Calu3 (cell line): ENCODE measurements at regions not wholly inside any gene's neighbourhood (a gene's known extent, or its start where the extent isn't known, plus 50 kb on each side); places are given as distances from the start of the nearest gene placed in this dataset.

Source experiments
- BruUV-seq: library from RNA; stranded (reverse); fragments of 400-500 nt; replicated peaks from 2 replicates; lab custom pipeline; 2021; lab: Mats Ljungman, UMichigan
- CTCF ChIA-PET: fragments of 300-600 bp; sonication (Branson Sonifier 250); formaldehyde crosslinking; loops from one replicate; lab custom pipeline; 2022; ENCODE audit warnings: antibody characterized with exemption; lab: Charles Lee
- DNase-seq: peaks from one replicate; pipeline ENCODE4 v3.0.0; 2022
- H3K27ac Mint-ChIP-seq: one replicate; pipeline ENCODE4 v1.8.0; 2022; ENCODE audit warnings: mixed read lengths; ENCODE audit not compliant: unreplicated experiment
- H3K27me3 Mint-ChIP-seq: one replicate; pipeline ENCODE4 v1.8.0; 2022; ENCODE audit warnings: mixed read lengths; ENCODE audit not compliant: unreplicated experiment
- H3K36me3 Mint-ChIP-seq: one replicate; pipeline ENCODE4 v1.8.0; 2022; ENCODE audit warnings: mild to moderate bottlenecking, moderate library complexity, mixed read lengths; ENCODE audit not compliant: insufficient read depth, unreplicated experiment
- H3K4me1 Mint-ChIP-seq: one replicate; pipeline ENCODE4 v1.8.0; 2022; ENCODE audit warnings: mild to moderate bottlenecking, low read depth, mixed read lengths; ENCODE audit not compliant: unreplicated experiment
- H3K4me3 Mint-ChIP-seq: one replicate; pipeline ENCODE4 v1.8.0; 2022; ENCODE audit warnings: mild to moderate bottlenecking, low read depth, moderate library complexity, mixed read lengths; ENCODE audit not compliant: unreplicated experiment
- H3K9me3 Mint-ChIP-seq: one replicate; pipeline ENCODE4 v1.8.0; 2022; ENCODE audit warnings: low read depth, mixed read lengths; ENCODE audit not compliant: unreplicated experiment
- CTCF ChIP-seq: fragments of 200-600 bp; IDR thresholded peaks from one replicate; pipeline ENCODE4 v1.8.0; 2022; ENCODE audit warnings: antibody characterized with exemption; ENCODE audit not compliant: unreplicated experiment
- intact Hi-C: fragments of 100-400 bp; cut with micrococcal nuclease; formaldehyde crosslinking; loops from one replicate; pipeline ENCODE4 v1.10.0; 2022; ENCODE audit not compliant: unreplicated experiment

- intact Hi-C loops = no loop called here
- peaks cover 55% of the 10 kb centered on the region for H3K27me3 Mint-ChIP-seq
- H3K27ac Mint-ChIP-seq = no peak overlapping the region
- no peak for TF ChIP-seq CTCF
- H3K4me1 Mint-ChIP-seq = no peaks in the 10 kb centered on the region
- no peaks in the 10 kb centered on the region for H3K9me3 Mint-ChIP-seq
- BruUV-seq = no TSS peak
- no peak overlapping the region for H3K4me3 Mint-ChIP-seq
- CTCF ChIA-PET = no interaction called here
- DNase-seq = no peak
- no peaks in the 10 kb centered on the region for H3K36me3 Mint-ChIP-seq
Measured at GRCh38 chr22:27080036-27080578, 422.7 kb downstream of the MIAT start.

GRCh38 chr22:27080863-27081262 lies 423.5 kb downstream of the MIAT start:
- TF ChIP-seq CTCF = no peak
- DNase-seq = no peak
- Mint-ChIP-seq H3K27ac (no peak overlapping the region), H3K27me3 (peaks cover 55% of the 10 kb centered on the region), H3K4me3 (no peak overlapping the region), H3K9me3 (no peaks in the 10 kb centered on the region), H3K36me3 (no peaks in the 10 kb centered on the region), H3K4me1 (no peaks in the 10 kb centered on the region)
- CTCF ChIA-PET = no interaction called here
- no TSS peak for BruUV-seq
- intact Hi-C loops = no loop called here

GRCh38 chr22:27083610-27084009 lies 426.2 kb downstream of the MIAT start:
- Mint-ChIP-seq H3K27ac (no peak overlapping the region), H3K4me1 (no peaks in the 10 kb centered on the region), H3K27me3 (peaks cover 53% of the 10 kb centered on the region), H3K36me3 (no peaks in the 10 kb centered on the region), H3K9me3 (no peaks in the 10 kb centered on the region), H3K4me3 (no peak overlapping the region)
- no peak for DNase-seq
- no TSS peak for BruUV-seq
- no peak for TF ChIP-seq CTCF
- CTCF ChIA-PET = no interaction called here
- intact Hi-C loops = no loop called here

GRCh38 chr22:27084130-27084529 lies 426.7 kb downstream of the MIAT start:
- no TSS peak for BruUV-seq

More at GRCh38 chr22:27084130-27084529, 426.7 kb downstream of the MIAT start:
- DNase-seq = no peak
- H3K36me3 Mint-ChIP-seq = no peaks in the 10 kb centered on the region
- no peak overlapping the region for H3K4me3 Mint-ChIP-seq
- H3K27ac Mint-ChIP-seq = no peak overlapping the region
- CTCF ChIA-PET = interaction anchor here (1.4 kb wide), 1 partner anchor 16 kb away, joined by 3 read pairs; no protein-coding TSS in a partner anchor
- H3K9me3 Mint-ChIP-seq = no peaks in the 10 kb centered on the region
- no peaks in the 10 kb centered on the region for H3K4me1 Mint-ChIP-seq
- intact Hi-C loops = no loop called here
- H3K27me3 Mint-ChIP-seq = peaks cover 53% of the 10 kb centered on the region
- no peak for TF ChIP-seq CTCF
